ENCODE measurements at regions not wholly inside any gene's neighbourhood (a gene's known extent, or its start where the extent isn't known, plus 50 kb on each side); places are given as distances from the start of the nearest gene placed in this dataset.

DNA sequence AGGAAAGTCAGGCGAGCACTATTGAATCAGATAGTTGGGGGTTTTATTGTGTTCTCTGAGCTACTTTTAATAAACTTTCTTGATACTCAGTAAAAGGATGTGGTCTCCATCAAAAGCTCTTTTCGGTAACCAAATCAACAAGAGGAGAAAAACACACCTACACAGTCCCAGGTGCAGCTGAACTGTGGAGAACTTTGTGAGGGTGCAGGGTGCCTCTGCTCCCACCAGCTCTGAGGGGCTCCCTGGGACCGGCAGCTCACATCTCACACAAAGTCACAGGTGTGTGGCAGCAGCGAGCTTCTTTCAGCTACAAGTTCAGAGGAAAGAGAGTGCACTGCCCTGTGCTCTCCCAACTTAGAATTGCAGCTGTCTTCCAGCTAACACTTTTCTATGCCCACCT lies 650.4 kb downstream of the RNF144A start:
- H3K4me1 ChIP-seq (ENCODE audit: control insufficient read depth, low read length), result peaks cover 61% of the 10 kb centered on the region
- H3K9me2 ChIP-seq (replicated peaks; ENCODE audit: control insufficient read depth, low read length), result no peaks in the 10 kb centered on the region
- H4K20me1 ChIP-seq (ENCODE audit: control insufficient read depth, insufficient read depth, low read depth, low read length), result no peaks in the 10 kb centered on the region
- TF ChIP-seq, protein P1, sequence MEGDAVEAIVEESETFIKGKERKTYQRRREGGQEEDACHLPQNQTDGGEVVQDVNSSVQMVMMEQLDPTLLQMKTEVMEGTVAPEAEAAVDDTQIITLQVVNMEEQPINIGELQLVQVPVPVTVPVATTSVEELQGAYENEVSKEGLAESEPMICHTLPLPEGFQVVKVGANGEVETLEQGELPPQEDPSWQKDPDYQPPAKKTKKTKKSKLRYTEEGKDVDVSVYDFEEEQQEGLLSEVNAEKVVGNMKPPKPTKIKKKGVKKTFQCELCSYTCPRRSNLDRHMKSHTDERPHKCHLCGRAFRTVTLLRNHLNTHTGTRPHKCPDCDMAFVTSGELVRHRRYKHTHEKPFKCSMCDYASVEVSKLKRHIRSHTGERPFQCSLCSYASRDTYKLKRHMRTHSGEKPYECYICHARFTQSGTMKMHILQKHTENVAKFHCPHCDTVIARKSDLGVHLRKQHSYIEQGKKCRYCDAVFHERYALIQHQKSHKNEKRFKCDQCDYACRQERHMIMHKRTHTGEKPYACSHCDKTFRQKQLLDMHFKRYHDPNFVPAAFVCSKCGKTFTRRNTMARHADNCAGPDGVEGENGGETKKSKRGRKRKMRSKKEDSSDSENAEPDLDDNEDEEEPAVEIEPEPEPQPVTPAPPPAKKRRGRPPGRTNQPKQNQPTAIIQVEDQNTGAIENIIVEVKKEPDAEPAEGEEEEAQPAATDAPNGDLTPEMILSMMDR (IDR thresholded peaks at IDR 0.05; ENCODE audit: low read depth, low read length, poor library complexity, severe bottlenecking), result peak; percentile 70
- TF ChIP-seq EZH2phosphoT487 (IDR thresholded peaks at IDR 0.05; ENCODE audit: borderline replicate concordance, low read length), result no peak
- peak overlapping the region; percentile 51 for H3K4me3 ChIP-seq (ENCODE audit: low read length)
- no peaks in the 10 kb centered on the region for H3K79me2 ChIP-seq (ENCODE audit: control insufficient read depth, low read length)
- H3K27me3 ChIP-seq (ENCODE audit: control insufficient read depth, low read length), result no peaks in the 10 kb centered on the region
- H3F3A ChIP-seq (ENCODE audit: control insufficient read depth, insufficient read depth), result peaks cover 7% of the 10 kb centered on the region; the same call in 1 of the 2 replicates
- H3K27ac ChIP-seq (ENCODE audit: low read depth, low read length), result peak overlapping the region; percentile 93
- H3K36me3 ChIP-seq (ENCODE audit: control insufficient read depth, low read length), result peaks cover 23% of the 10 kb centered on the region
- peaks cover 25% of the 10 kb centered on the region for H3K9me3 ChIP-seq (ENCODE audit: control insufficient read depth, insufficient read depth, low read length)
- peak overlapping the region; percentile 61 for H3K4me2 ChIP-seq (ENCODE audit: low read length)

DNA sequence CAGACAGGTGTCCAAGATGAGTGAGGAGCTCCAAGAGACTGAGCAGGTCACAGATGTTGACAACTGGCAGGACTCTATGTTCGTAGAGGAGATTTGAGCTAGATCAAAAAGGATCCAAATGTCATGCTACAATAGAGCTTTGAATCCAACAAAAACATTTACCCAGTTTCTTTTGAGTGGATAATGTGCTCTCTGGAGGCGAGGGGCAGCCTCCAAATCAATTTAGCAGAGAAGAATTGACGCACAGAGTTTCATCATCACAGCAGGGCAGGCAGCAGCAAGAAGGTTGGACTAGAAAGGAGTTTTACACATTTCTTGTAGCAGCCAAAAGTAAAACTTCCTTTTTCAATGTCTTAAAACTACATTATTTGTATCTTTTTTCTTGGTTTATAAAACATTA lies 653.0 kb downstream of the RNF144A start:
- TF ChIP-seq, protein P1 (IDR thresholded peaks at IDR 0.05; ENCODE audit: low read depth, low read length, poor library complexity, severe bottlenecking), result no peak
- no peak for TF ChIP-seq EZH2phosphoT487 (IDR thresholded peaks at IDR 0.05; ENCODE audit: borderline replicate concordance, low read length)
- Histone ChIP-seq H4K20me1 (ENCODE audit: control insufficient read depth, insufficient read depth, low read depth, low read length) (no peaks in the 10 kb centered on the region), H3K9me2 (replicated peaks; ENCODE audit: control insufficient read depth, low read length) (no peaks in the 10 kb centered on the region), H3K4me1 (ENCODE audit: control insufficient read depth, low read length) (peaks cover 69% of the 10 kb centered on the region), H3K9me3 (ENCODE audit: control insufficient read depth, insufficient read depth, low read length) (peaks cover 16% of the 10 kb centered on the region), H3K27me3 (ENCODE audit: control insufficient read depth, low read length) (no peaks in the 10 kb centered on the region), H3K36me3 (ENCODE audit: control insufficient read depth, low read length) (peaks cover 17% of the 10 kb centered on the region), H3K4me3 (ENCODE audit: low read length) (no peak overlapping the region), H3K27ac (ENCODE audit: low read depth, low read length) (no peak overlapping the region), H3K79me2 (ENCODE audit: control insufficient read depth, low read length) (no peaks in the 10 kb centered on the region), H3F3A (ENCODE audit: control insufficient read depth, insufficient read depth) (peaks cover 7% of the 10 kb centered on the region; the same call in 1 of the 2 replicates), H3K4me2 (ENCODE audit: low read length) (no peak overlapping the region)

DNA sequence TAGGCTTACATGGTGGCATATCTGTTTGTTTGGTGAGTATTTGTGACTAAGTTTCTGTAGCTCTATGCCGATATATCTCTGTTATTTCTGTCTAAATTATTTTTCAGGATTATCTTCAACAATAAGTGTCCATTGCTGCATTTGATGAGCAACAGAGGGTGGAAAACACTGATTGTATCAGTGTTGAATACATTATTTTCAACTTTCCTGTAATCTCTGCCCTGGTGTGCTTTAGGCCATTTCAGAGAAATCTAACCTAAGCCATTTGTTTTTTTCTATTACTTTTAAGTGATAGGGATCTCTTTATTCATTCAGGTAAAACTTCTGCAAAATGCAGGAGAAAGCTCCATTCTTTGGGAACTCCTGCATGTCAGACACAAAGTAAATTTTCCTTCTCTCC lies 654.5 kb downstream of the RNF144A start:
- Histone ChIP-seq H3K4me3 (ENCODE audit: low read length) (no peak overlapping the region), H3K9me2 (replicated peaks; ENCODE audit: control insufficient read depth, low read length) (no peaks in the 10 kb centered on the region), H3K79me2 (ENCODE audit: control insufficient read depth, low read length) (no peaks in the 10 kb centered on the region), H3K36me3 (ENCODE audit: control insufficient read depth, low read length) (peaks cover 4% of the 10 kb centered on the region; the same call in 1 of the 2 replicates), H3F3A (ENCODE audit: control insufficient read depth, insufficient read depth) (peaks cover 7% of the 10 kb centered on the region; the same call in 1 of the 2 replicates), H4K20me1 (ENCODE audit: control insufficient read depth, insufficient read depth, low read depth, low read length) (no peaks in the 10 kb centered on the region), H3K27me3 (ENCODE audit: control insufficient read depth, low read length) (no peaks in the 10 kb centered on the region), H3K4me1 (ENCODE audit: control insufficient read depth, low read length) (peaks cover 57% of the 10 kb centered on the region), H3K27ac (ENCODE audit: low read depth, low read length) (no peak overlapping the region), H3K9me3 (ENCODE audit: control insufficient read depth, insufficient read depth, low read length) (peaks cover 8% of the 10 kb centered on the region; the same call in 1 of the 2 replicates), H3K4me2 (ENCODE audit: low read length) (no peak overlapping the region)
- TF ChIP-seq, protein P1 (IDR thresholded peaks at IDR 0.05; ENCODE audit: low read depth, low read length, poor library complexity, severe bottlenecking), result no peak
- TF ChIP-seq EZH2phosphoT487 (IDR thresholded peaks at IDR 0.05; ENCODE audit: borderline replicate concordance, low read length), result no peak

Measured in DOHH2 (cell line).